Loucy (cell line): ENCODE measurements at regions not wholly inside any gene's neighbourhood (a gene's known extent, or its start where the extent isn't known, plus 50 kb on each side); places are given as distances from the start of the nearest gene placed in this dataset.

Experiments used
- H2AFZ ChIP-seq: fragments of 200-600 bp; sonication (generic); 2 replicates; pipeline ENCODE4 v1.6.0; 2016; ENCODE audit warnings: antibody characterized with exemption, mild to moderate bottlenecking, low read length, moderate library complexity
- H3F3A ChIP-seq: fragments of 200-600 bp; 2 replicates; pipeline ENCODE4 v1.6.0; 2016; ENCODE audit warnings: antibody characterized with exemption, low read depth, mild to moderate bottlenecking
- H3K27me3 ChIP-seq: fragments of 200-600 bp; sonication (generic); 2 replicates; pipeline ENCODE4 v1.6.1; 2014; ENCODE audit warnings: low read length, mild to moderate bottlenecking; ENCODE audit not compliant: insufficient read depth, poor library complexity, severe bottlenecking
- H3K36me3 ChIP-seq: fragments of 200-600 bp; sonication (generic); 2 replicates; pipeline ENCODE4 v1.6.1; 2016; ENCODE audit warnings: low read length; ENCODE audit not compliant: insufficient read depth
- H3K4me1 ChIP-seq: fragments of 200-600 bp; sonication (generic); 2 replicates; pipeline ENCODE4 v1.5.1; 2014; ENCODE audit warnings: low read length, mild to moderate bottlenecking; ENCODE audit not compliant: insufficient read depth, poor library complexity, severe bottlenecking
- H3K4me2 ChIP-seq: fragments of 200-600 bp; sonication (generic); 2 replicates; pipeline ENCODE4 v1.6.0; 2014; ENCODE audit warnings: antibody characterized with exemption, low read length, low read depth, mild to moderate bottlenecking; ENCODE audit not compliant: poor library complexity, severe bottlenecking
- H3K4me3 ChIP-seq: fragments of 200-600 bp; sonication (generic); 2 replicates; pipeline ENCODE4 v1.5.1; 2014; ENCODE audit warnings: low read length, mild to moderate bottlenecking, mixed read lengths; ENCODE audit not compliant: poor library complexity, severe bottlenecking
- H3K79me2 ChIP-seq: fragments of 200-600 bp; sonication (generic); 2 replicates; pipeline ENCODE4 v1.6.1; 2014; ENCODE audit warnings: low read length; ENCODE audit not compliant: insufficient read depth
- H3K9ac ChIP-seq: fragments of 200-600 bp; sonication (generic); 2 replicates; pipeline ENCODE4 v1.6.0; 2014; ENCODE audit warnings: mild to moderate bottlenecking, low read depth, low read length, moderate library complexity; ENCODE audit not compliant: poor library complexity, severe bottlenecking
- H3K9me2 ChIP-seq: fragments of 200-600 bp; sonication (generic); replicated peaks from 2 replicates; pipeline ENCODE4 v1.6.1; 2016; ENCODE audit warnings: low read depth, low read length, mixed read lengths
- H3K9me3 ChIP-seq: fragments of 200-600 bp; sonication (generic); 2 replicates; pipeline ENCODE4 v1.6.1; 2014; ENCODE audit warnings: mild to moderate bottlenecking, antibody characterized with exemption, low read length, low read depth; ENCODE audit not compliant: insufficient read depth
- H4K20me1 ChIP-seq: fragments of 200-600 bp; sonication (generic); 2 replicates; pipeline ENCODE4 v1.6.0; 2014; ENCODE audit warnings: antibody characterized with exemption, low read length, mild to moderate bottlenecking; ENCODE audit not compliant: insufficient read depth, poor library complexity, severe bottlenecking
- CTCF ChIP-seq: fragments of 200-600 bp; sonication (generic); conservative IDR thresholded peaks from 2 replicates; pipeline ENCODE4 v1.5.1; 2014; ENCODE audit warnings: mild to moderate bottlenecking, antibody characterized with exemption, low read length
- EZH2phosphoT487 ChIP-seq: fragments of 200-600 bp; IDR thresholded peaks from 2 replicates; pipeline ENCODE4 v1.6.1; 2018; ENCODE audit warnings: antibody characterized with exemption, mild to moderate bottlenecking, moderate library complexity, borderline replicate concordance

- Histone ChIP-seq H3K4me1 (no peaks in the 10 kb centered on the region), H3K9me3 (no peaks in the 10 kb centered on the region), H2AFZ (no peak overlapping the region), H3K9ac (no peak overlapping the region), H3K9me2 (no peaks in the 10 kb centered on the region), H3K4me3 (no peak overlapping the region), H3F3A (no peaks in the 10 kb centered on the region), H4K20me1 (no peaks in the 10 kb centered on the region), H3K27me3 (no peaks in the 10 kb centered on the region), H3K36me3 (no peaks in the 10 kb centered on the region), H3K79me2 (no peaks in the 10 kb centered on the region), H3K4me2 (no peak overlapping the region)
- no peak for TF ChIP-seq EZH2phosphoT487
- TF ChIP-seq CTCF: no peak
Observed at GRCh38 chr2:58313926-58314325, 72.8 kb upstream of the FANCL start.

GRCh38 chr2:58308435-58308834, 67.3 kb upstream of the FANCL start:
- no peaks in the 10 kb centered on the region for H3K4me1 ChIP-seq
- no peaks in the 10 kb centered on the region for H3K9me3 ChIP-seq
- no peak overlapping the region for H2AFZ ChIP-seq
- H3K36me3 ChIP-seq: no peaks in the 10 kb centered on the region
- TF ChIP-seq CTCF: no peak
- no peak for TF ChIP-seq EZH2phosphoT487
- H3K9me2 ChIP-seq: no peaks in the 10 kb centered on the region
- no peak overlapping the region for H3K9ac ChIP-seq
- H3K79me2 ChIP-seq: no peaks in the 10 kb centered on the region
- H4K20me1 ChIP-seq: no peaks in the 10 kb centered on the region
- H3F3A ChIP-seq: no peaks in the 10 kb centered on the region
- H3K4me2 ChIP-seq: no peak overlapping the region
- no peaks in the 10 kb centered on the region for H3K27me3 ChIP-seq
- H3K4me3 ChIP-seq: no peak overlapping the region

- Histone ChIP-seq H3K9me2 (no peaks in the 10 kb centered on the region), H3K9me3 (no peaks in the 10 kb centered on the region), H3K4me3 (no peak overlapping the region), H2AFZ (no peak overlapping the region), H3K4me1 (no peaks in the 10 kb centered on the region), H3K9ac (no peak overlapping the region), H3K79me2 (no peaks in the 10 kb centered on the region), H3F3A (no peaks in the 10 kb centered on the region), H3K4me2 (no peak overlapping the region), H3K36me3 (no peaks in the 10 kb centered on the region), H3K27me3 (no peaks in the 10 kb centered on the region), H4K20me1 (no peaks in the 10 kb centered on the region)
- TF ChIP-seq EZH2phosphoT487: no peak
- no peak for TF ChIP-seq CTCF
Observed at GRCh38 chr2:58304843-58305242, 63.7 kb upstream of the FANCL start.
